ENCODE measurements at regions not wholly inside any gene's neighbourhood (a gene's known extent, or its start where the extent isn't known, plus 50 kb on each side); places are given as distances from the start of the nearest gene placed in this dataset.
A peak's percentile ranks its signal among the peaks of the same experiment; 100 is the strongest.

DNA sequence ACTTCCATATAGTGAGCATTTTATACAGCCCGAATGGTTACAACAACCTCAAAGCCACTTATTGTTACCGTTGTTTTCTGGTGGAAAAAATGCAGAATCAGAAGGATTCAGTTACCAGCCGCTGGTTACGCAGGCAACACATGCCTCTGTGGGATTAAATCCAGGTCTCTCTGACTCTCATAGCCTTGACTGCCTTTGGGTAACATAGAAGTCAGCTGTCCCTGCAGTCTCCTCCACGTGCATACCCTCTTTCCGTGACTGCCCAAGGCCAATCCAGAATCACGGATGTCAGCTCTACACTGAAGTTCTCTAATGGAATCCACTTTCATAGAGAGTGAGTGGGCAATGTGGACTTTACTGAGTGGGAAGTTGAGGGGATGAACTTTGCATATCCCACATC lies 189.5 kb upstream of the DNAJC19 start:
- TF ChIP-seq, protein P1, sequence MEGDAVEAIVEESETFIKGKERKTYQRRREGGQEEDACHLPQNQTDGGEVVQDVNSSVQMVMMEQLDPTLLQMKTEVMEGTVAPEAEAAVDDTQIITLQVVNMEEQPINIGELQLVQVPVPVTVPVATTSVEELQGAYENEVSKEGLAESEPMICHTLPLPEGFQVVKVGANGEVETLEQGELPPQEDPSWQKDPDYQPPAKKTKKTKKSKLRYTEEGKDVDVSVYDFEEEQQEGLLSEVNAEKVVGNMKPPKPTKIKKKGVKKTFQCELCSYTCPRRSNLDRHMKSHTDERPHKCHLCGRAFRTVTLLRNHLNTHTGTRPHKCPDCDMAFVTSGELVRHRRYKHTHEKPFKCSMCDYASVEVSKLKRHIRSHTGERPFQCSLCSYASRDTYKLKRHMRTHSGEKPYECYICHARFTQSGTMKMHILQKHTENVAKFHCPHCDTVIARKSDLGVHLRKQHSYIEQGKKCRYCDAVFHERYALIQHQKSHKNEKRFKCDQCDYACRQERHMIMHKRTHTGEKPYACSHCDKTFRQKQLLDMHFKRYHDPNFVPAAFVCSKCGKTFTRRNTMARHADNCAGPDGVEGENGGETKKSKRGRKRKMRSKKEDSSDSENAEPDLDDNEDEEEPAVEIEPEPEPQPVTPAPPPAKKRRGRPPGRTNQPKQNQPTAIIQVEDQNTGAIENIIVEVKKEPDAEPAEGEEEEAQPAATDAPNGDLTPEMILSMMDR (IDR thresholded peaks at IDR 0.05; ENCODE audit: low read depth, low read length), result no peak
- H3K36me3 ChIP-seq, result no peaks in the 10 kb centered on the region
- no peak overlapping the region for H3K4me3 ChIP-seq (ENCODE audit: low read depth, low read length)
- H3K27me3 ChIP-seq (ENCODE audit: insufficient read depth, low read depth, severe bottlenecking), result no peaks in the 10 kb centered on the region
- H3K27ac ChIP-seq, result no peak overlapping the region
- H3K9me3 ChIP-seq (ENCODE audit: severe bottlenecking), result no peaks in the 10 kb centered on the region
- DNase-seq, result no peak

DNA sequence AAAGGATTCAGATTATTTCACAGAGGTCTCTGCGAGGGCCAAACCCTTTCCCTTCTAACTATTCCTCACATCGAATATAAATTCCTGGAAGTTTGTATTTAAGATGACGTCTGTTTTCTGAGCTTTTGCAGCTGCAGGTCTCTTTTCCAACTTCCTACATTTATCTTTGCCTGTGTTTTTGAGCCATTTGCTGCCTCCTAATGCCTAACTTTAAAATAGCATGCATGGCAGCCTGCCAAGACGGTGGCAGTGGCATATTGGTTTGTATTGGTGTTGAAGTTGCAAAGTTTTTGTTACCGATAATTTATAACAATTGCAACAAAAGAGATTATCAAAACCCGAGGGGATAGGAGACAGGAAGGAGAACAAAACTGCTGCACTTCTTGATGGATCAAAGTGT lies 187.1 kb upstream of the DNAJC19 start:
- DNase-seq, result peak; percentile 44
- H3K4me3 ChIP-seq (ENCODE audit: low read depth, low read length), result no peak overlapping the region
- TF ChIP-seq, protein P1 (IDR thresholded peaks at IDR 0.05; ENCODE audit: low read depth, low read length), result peak; percentile 59; the same call in 1 of the 2 replicates
- no peak overlapping the region for H3K27ac ChIP-seq
- H3K9me3 ChIP-seq (ENCODE audit: severe bottlenecking), result no peaks in the 10 kb centered on the region
- H3K36me3 ChIP-seq, result no peaks in the 10 kb centered on the region
- H3K27me3 ChIP-seq (ENCODE audit: insufficient read depth, low read depth, severe bottlenecking), result no peaks in the 10 kb centered on the region

DNA sequence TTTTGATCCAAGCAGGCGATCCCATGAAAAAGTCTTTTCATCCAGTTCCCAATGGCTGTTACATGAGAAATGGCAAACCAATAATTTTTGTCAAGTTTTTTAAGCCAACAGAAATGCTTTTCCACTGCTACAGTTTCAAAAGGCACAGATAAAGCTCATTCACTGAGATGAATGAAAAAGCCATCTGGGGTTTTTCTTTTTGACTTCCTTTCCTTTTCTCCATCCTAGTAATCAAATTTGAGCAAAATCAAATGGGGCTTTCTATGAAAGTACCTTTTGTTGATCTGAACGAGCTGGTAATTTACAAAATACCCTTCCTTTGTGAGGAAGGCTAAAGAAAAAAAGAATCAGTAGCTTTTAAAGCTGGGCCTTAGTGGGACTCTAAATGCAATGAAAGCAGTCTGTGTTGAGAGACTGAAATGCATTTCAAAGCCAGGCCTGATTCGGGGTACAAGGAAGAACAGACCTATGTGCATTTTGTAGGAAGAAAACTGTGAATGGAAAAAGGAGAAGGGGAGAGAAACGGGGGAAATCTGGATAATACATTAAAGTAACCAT lies 185.2 kb upstream of the DNAJC19 start:
- Histone ChIP-seq H3K4me3 (ENCODE audit: low read depth, low read length) (no peak overlapping the region), H3K36me3 (no peaks in the 10 kb centered on the region), H3K27ac (no peak overlapping the region), H3K9me3 (ENCODE audit: severe bottlenecking) (no peaks in the 10 kb centered on the region), H3K27me3 (ENCODE audit: insufficient read depth, low read depth, severe bottlenecking) (no peaks in the 10 kb centered on the region)
- TF ChIP-seq, protein P1 (IDR thresholded peaks at IDR 0.05; ENCODE audit: low read depth, low read length), result no peak
- no peak for DNase-seq

DNA sequence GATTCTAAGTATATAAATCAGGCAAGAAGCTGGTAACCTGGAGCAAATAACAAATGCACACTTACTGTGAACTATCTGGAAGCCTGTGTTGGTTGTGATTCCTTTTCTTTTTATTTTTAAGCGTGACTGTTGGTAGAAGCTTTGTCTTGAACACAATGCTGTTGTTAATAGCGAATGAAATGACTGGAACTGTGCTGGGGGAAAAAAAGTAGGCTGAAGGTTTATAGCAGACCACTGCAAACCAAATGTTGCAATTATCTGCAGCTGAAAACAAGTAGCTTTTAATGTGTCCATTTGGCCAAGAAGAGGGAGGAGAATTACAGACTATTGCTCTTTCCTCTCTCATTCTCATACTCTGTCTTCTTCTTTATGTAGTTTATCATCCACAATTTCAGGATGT lies 184.5 kb upstream of the DNAJC19 start:
- no peak for DNase-seq
- TF ChIP-seq, protein P1 (IDR thresholded peaks at IDR 0.05; ENCODE audit: low read depth, low read length), result no peak

DNA sequence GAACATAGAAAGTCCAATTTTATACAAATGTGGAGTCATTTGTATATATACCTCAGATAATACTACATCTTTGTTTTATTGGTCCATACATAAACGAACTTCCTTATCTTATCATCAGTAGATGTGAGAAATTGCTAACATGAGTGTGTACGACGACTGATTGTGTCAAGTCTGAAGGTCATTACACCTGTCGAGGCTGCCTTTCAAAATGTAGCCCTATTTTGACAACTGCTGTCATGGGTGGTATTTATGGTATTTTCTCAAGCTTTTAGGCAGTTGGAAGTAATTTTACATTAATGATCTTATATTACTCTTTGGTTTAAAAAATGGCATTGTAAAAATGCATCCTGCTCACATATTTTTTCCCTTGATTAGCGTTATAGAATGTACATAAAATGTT lies 183.7 kb upstream of the DNAJC19 start:
- Histone ChIP-seq H3K36me3 (no peaks in the 10 kb centered on the region), H3K27ac (no peak overlapping the region), H3K4me3 (ENCODE audit: low read depth, low read length) (no peak overlapping the region), H3K27me3 (ENCODE audit: insufficient read depth, low read depth, severe bottlenecking) (no peaks in the 10 kb centered on the region), H3K9me3 (ENCODE audit: severe bottlenecking) (no peaks in the 10 kb centered on the region)
- DNase-seq, result no peak
- TF ChIP-seq, protein P1 (IDR thresholded peaks at IDR 0.05; ENCODE audit: low read depth, low read length), result no peak

More for the DNA sequence above, 184.5 kb upstream of the DNAJC19 start:
- Histone ChIP-seq H3K9me3 (ENCODE audit: severe bottlenecking) (no peaks in the 10 kb centered on the region), H3K4me3 (ENCODE audit: low read depth, low read length) (no peak overlapping the region), H3K27me3 (ENCODE audit: insufficient read depth, low read depth, severe bottlenecking) (no peaks in the 10 kb centered on the region), H3K27ac (no peak overlapping the region), H3K36me3 (no peaks in the 10 kb centered on the region)

DNA sequence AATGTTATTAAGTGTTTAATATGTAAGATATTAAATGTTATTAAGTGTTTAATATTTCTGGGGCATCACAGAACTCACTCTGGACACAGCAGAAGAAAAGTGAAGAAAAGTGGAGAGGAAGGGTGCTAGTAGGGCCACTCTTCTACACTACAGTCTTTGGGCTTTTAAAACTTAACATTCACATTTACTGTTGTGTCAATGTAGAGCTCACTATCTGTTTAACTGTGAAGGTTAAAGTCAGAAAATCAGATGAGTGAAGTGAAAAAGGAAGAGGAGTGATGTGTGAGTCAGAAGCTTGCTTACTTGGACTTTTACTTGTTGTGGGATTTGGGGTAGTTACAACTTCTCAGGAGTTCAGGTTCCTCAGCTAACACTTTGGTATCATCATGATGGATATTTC lies 145.3 kb upstream of the DNAJC19 start:
- H3K9me3 ChIP-seq (ENCODE audit: severe bottlenecking), result no peaks in the 10 kb centered on the region
- TF ChIP-seq, protein P1 (IDR thresholded peaks at IDR 0.05; ENCODE audit: low read depth, low read length), result no peak
- no peaks in the 10 kb centered on the region for H3K27me3 ChIP-seq (ENCODE audit: insufficient read depth, low read depth, severe bottlenecking)
- H3K4me3 ChIP-seq (ENCODE audit: low read depth, low read length), result no peak overlapping the region
- H3K36me3 ChIP-seq, result no peaks in the 10 kb centered on the region
- no peak overlapping the region for H3K27ac ChIP-seq
- no peak for DNase-seq
